Neuronal stem cell (in vitro differentiated cells): ENCODE measurements at regions not wholly inside any gene's neighbourhood (a gene's known extent, or its start where the extent isn't known, plus 50 kb on each side); places are given as distances from the start of the nearest gene placed in this dataset.

Experiments used
- DNase-seq: peaks from one replicate; pipeline ENCODE4 v3.0.0-alpha.2; 2013; ENCODE audit warnings: low spot score
- H2AFZ ChIP-seq: one replicate; pipeline ENCODE4 v1.6.1; 2013; ENCODE audit warnings: mild to moderate bottlenecking, low read length, inconsistent platforms
- H2AK5ac ChIP-seq: 2 replicates; pipeline ENCODE4 v1.6.1; 2013; ENCODE audit warnings: low read depth, mild to moderate bottlenecking, inconsistent platforms, low read length, moderate library complexity, mixed read lengths
- H2BK120ac ChIP-seq: 2 replicates; pipeline ENCODE4 v1.6.1; 2013; ENCODE audit warnings: low read depth, mild to moderate bottlenecking, inconsistent platforms, low read length, moderate library complexity, mixed read lengths
- H2BK12ac ChIP-seq: one replicate; pipeline ENCODE4 v1.6.1; 2013; ENCODE audit warnings: low read length, inconsistent platforms
- H2BK15ac ChIP-seq: 2 replicates; pipeline ENCODE4 v1.6.1; 2013; ENCODE audit warnings: mild to moderate bottlenecking, low read length, inconsistent platforms, mixed read lengths
- H2BK5ac ChIP-seq: one replicate; pipeline ENCODE4 v1.6.1; 2013; ENCODE audit warnings: inconsistent platforms, mild to moderate bottlenecking, low read length, moderate library complexity
- H3K14ac ChIP-seq: one replicate; pipeline ENCODE4 v1.6.1; 2013; ENCODE audit warnings: low read length, inconsistent platforms
- H3K18ac ChIP-seq: 2 replicates; pipeline ENCODE4 v1.6.1; 2013; ENCODE audit warnings: low read length, inconsistent platforms
- H3K23ac ChIP-seq: 2 replicates; pipeline ENCODE4 v1.6.1; 2013; ENCODE audit warnings: low read depth, mild to moderate bottlenecking, mixed read lengths, low read length, inconsistent platforms; ENCODE audit not compliant: poor library complexity
- H3K27ac ChIP-seq: replicated peaks from 3 replicates; pipeline ENCODE4 v1.5.1; 2013; ENCODE audit warnings: low read length, inconsistent platforms
- H3K27me3 ChIP-seq, 3 experiments: 2 replicates each; pipeline ENCODE4 v1.6.1; 2013; ENCODE audit warnings: low read length in 3 of 3, mild to moderate bottlenecking in 2 of 3, inconsistent platforms in 1 of 3, low read depth in 1 of 3, mixed read lengths in 1 of 3, moderate library complexity in 1 of 3; ENCODE audit not compliant: control insufficient read depth in 3 of 3, insufficient read depth in 3 of 3
- H3K36me3 ChIP-seq, 2 donors: replicated peaks in 1 of 2; 2 replicates each; pipeline ENCODE4 v1.6.1; 2013; ENCODE audit warnings: low read length in 2 of 2; ENCODE audit not compliant: control insufficient read depth in 2 of 2, insufficient read depth in 2 of 2
- H3K4ac ChIP-seq: 2 replicates; pipeline ENCODE4 v1.6.1; 2013; ENCODE audit warnings: inconsistent platforms, mild to moderate bottlenecking, low read length, moderate library complexity
- H3K4me1 ChIP-seq, 2 donors: 1 replicate in 1 of 2; 2 replicates in 1 of 2; pipeline ENCODE4 v1.6.1; 2013; ENCODE audit warnings: low read length in 2 of 2, low read depth in 1 of 2; ENCODE audit not compliant: control insufficient read depth in 2 of 2, insufficient read depth in 1 of 2
- H3K4me2 ChIP-seq: one replicate; pipeline ENCODE4 v1.6.1; 2013; ENCODE audit warnings: mild to moderate bottlenecking, low read length, inconsistent platforms; ENCODE audit not compliant: insufficient read depth, poor library complexity, severe bottlenecking
- H3K4me3 ChIP-seq, 2 donors: 2 replicates each; pipeline ENCODE4 v1.5.1; 2013; ENCODE audit warnings: low read length in 2 of 2, mild to moderate bottlenecking in 2 of 2, inconsistent platforms in 1 of 2, moderate library complexity in 1 of 2
- H3K79me1 ChIP-seq: one replicate; pipeline ENCODE4 v1.6.1; 2013; ENCODE audit warnings: low read depth, mild to moderate bottlenecking, inconsistent platforms, low read length, moderate library complexity
- H3K9ac ChIP-seq: one replicate; pipeline ENCODE4 v1.6.1; 2013; ENCODE audit warnings: mild to moderate bottlenecking, low read depth, low read length, inconsistent platforms; ENCODE audit not compliant: poor library complexity
- H3K9me3 ChIP-seq, 2 donors: replicated peaks in 1 of 2; 2 replicates each; pipeline versions ENCODE3 to v1.6.1; 2013; ENCODE audit warnings: low read length in 2 of 2, mild to moderate bottlenecking in 2 of 2, inconsistent platforms in 1 of 2, low read depth in 1 of 2, mixed read lengths in 1 of 2, moderate library complexity in 1 of 2; ENCODE audit not compliant: control insufficient read depth in 2 of 2, insufficient read depth in 1 of 2
- H4K8ac ChIP-seq: one replicate; pipeline ENCODE4 v1.6.1; 2013; ENCODE audit warnings: low read depth, mild to moderate bottlenecking, inconsistent platforms, low read length, moderate library complexity
- H4K91ac ChIP-seq: one replicate; pipeline ENCODE4 v1.6.1; 2013; ENCODE audit warnings: low read length, low read depth, mild to moderate bottlenecking, inconsistent platforms; ENCODE audit not compliant: poor library complexity
- WGBS, 2 donors: extraction: QIAGEN DNeasy Blood & Tissue Kit; methylation state at CpG; one replicate each; pipeline ENCODE4 v1.1.7; 2013; ENCODE audit warnings: missing lambda C conversion rate in 2 of 2, mixed read lengths in 1 of 2; ENCODE audit not compliant: insufficient read length in 2 of 2, insufficient replicate concordance in 1 of 2; ENCODE audit errors: extremely low coverage in 2 of 2; 5-methylcytosine and 5-hydroxymethylcytosine counted together

DNA sequence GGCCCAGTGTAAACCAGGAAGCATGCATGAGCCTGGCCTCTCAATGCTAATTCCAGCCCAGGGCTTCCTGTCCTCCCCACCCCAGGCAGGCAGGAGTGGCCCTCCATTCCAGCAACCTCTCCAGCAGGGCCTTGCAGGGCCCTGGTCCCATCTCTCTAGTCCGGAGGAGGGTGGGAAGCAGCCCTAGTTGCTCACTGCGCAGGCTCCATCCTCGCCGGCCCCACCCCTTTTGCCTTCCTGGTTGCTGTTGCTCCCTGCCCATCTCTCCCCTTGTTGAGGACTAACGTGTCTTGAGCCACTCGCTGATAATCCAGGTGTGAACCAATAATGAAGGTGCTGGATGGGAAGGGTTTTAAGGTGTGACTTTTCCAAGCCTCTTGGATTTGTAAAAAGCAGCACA is 161.2 kb upstream of the BCOR start:
- Histone ChIP-seq H3K27ac (no peak overlapping the region), H3K9ac (no peak overlapping the region), H3K23ac (no peak overlapping the region), H4K91ac (no peak overlapping the region), H4K8ac (no peak overlapping the region), H3K4me2 (no peak overlapping the region), H3K4ac (no peak overlapping the region), H3K4me3 (no peak overlapping the region), H3K4me1 (no peaks in the 10 kb centered on the region), H2BK120ac (no peak overlapping the region), H3K18ac (no peak overlapping the region), H3K9me3 (no peaks in the 10 kb centered on the region), H2BK15ac (no peak overlapping the region), H2AFZ (no peak overlapping the region), H3K27me3 (no peaks in the 10 kb centered on the region), H2BK5ac (no peak overlapping the region), H2BK12ac (no peak overlapping the region), H3K79me1 (no peaks in the 10 kb centered on the region), H2AK5ac (no peak overlapping the region), H3K36me3 (no peaks in the 10 kb centered on the region), H3K14ac (no peak overlapping the region)
- no peak for DNase-seq
- WGBS, 2 donors = no CpG with 5 or more reads among the region's 6 CpGs

DNA sequence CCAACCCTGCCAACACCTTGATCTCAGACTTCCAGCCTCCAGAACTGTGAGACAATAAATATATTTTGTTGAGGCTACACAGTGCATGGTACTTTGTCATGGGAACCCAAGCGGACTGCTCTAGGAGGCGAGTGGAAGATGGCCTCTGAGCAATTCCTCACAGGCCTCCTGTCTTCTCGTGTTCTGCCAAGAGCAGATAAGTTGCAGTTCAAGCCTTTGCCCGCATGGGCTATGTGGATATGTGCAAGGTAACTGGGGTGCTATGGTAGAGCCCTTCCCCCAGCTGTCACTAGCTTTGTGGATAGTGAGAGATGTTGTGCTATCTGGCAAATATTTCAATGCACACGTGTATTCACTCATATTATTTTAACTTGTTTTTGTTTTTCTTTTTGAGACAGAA is 156.0 kb upstream of the BCOR start:
- H2BK12ac ChIP-seq = no peak overlapping the region
- no peak overlapping the region for H3K14ac ChIP-seq
- no peak overlapping the region for H4K91ac ChIP-seq
- H2AFZ ChIP-seq = no peak overlapping the region
- H2AK5ac ChIP-seq = no peak overlapping the region
- no peak overlapping the region for H3K4me2 ChIP-seq
- no peak overlapping the region for H4K8ac ChIP-seq
- no peaks in the 10 kb centered on the region for H3K36me3 ChIP-seq
- no peak overlapping the region for H3K23ac ChIP-seq
- no peaks in the 10 kb centered on the region for H3K9me3 ChIP-seq
- H3K4me3 ChIP-seq = no peak overlapping the region
- H3K4ac ChIP-seq = no peak overlapping the region
- H2BK5ac ChIP-seq = no peak overlapping the region
- no peak overlapping the region for H2BK120ac ChIP-seq
- H3K27me3 ChIP-seq = no peaks in the 10 kb centered on the region
- WGBS, 2 donors = no CpG with 5 or more reads among the region's 5 CpGs
- H3K4me1 ChIP-seq = no peaks in the 10 kb centered on the region
- no peak overlapping the region for H3K9ac ChIP-seq
- no peak overlapping the region for H3K18ac ChIP-seq
- no peaks in the 10 kb centered on the region for H3K79me1 ChIP-seq
- no peak overlapping the region for H3K27ac ChIP-seq
- DNase-seq = no peak
- H2BK15ac ChIP-seq = no peak overlapping the region

DNA sequence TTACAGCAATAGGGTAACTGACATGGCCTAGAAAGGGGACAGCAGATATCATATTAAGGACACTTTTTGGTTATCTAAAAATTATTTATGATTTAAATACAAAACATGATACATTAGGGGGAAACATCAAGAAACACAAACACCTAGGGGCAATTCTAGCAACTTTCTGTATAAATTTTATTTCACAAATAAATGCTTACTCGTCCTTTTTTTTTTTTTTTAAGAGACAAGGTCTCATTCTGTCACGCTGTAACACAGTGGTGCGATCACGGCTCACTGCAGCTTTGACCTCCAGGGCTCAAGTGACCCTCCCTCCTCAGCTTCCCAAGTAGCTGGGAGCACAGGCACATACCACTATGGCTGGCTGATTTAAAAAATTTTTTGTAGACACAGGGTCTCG is 151.8 kb upstream of the BCOR start:
- H3K4me3 ChIP-seq = no peak overlapping the region
- no peak overlapping the region for H2BK12ac ChIP-seq
- peaks cover 5 to 9% of the 10 kb centered on the region in 2 donors for H3K4me1 ChIP-seq
- H3K23ac ChIP-seq = no peak overlapping the region
- no peak overlapping the region for H3K18ac ChIP-seq
- no peak overlapping the region for H3K4ac ChIP-seq
- no peak for DNase-seq
- no peak overlapping the region for H2AFZ ChIP-seq
- H4K91ac ChIP-seq = no peak overlapping the region
- H3K9ac ChIP-seq = no peak overlapping the region
- H3K27ac ChIP-seq = no peak overlapping the region
- WGBS, 2 donors = no CpG with 5 or more reads among the region's 5 CpGs
- no peaks in the 10 kb centered on the region for H3K79me1 ChIP-seq
- H2AK5ac ChIP-seq = no peak overlapping the region
- no peak overlapping the region for H3K14ac ChIP-seq
- H2BK120ac ChIP-seq = no peak overlapping the region
- no peak overlapping the region for H3K4me2 ChIP-seq
- no peak overlapping the region for H4K8ac ChIP-seq
- no peaks in the 10 kb centered on the region for H3K9me3 ChIP-seq
- H3K36me3 ChIP-seq = no peaks in the 10 kb centered on the region
- peaks cover 0 to 3% (median 0%) of the 10 kb centered on the region in 3 experiments for H3K27me3 ChIP-seq
- no peak overlapping the region for H2BK5ac ChIP-seq
- H2BK15ac ChIP-seq = no peak overlapping the region

DNA sequence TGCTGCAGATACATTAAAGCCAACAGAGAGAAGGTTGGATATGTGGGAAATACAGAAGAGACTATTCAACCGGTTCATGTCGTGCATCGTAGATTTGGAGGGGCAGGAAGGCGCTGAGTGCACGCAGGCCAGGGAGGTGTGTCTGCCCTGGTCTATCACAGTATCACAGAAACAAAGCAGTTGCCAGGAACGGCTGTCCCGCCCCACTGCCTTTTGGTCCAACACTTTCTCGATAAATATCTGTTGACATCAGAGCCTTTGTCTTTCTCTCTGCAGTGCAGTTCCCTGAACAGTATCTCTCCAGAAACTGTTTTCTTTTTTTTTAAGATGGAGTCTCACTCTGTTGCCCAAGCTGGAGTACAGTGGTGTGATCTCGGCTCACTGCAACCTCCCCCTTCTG is 151.1 kb upstream of the BCOR start:
- no peak for DNase-seq
- no peaks in the 10 kb centered on the region for H3K36me3 ChIP-seq
- no peak overlapping the region for H3K27ac ChIP-seq

More for the DNA sequence above, 151.1 kb upstream of the BCOR start:
- Histone ChIP-seq H3K23ac (no peak overlapping the region), H2BK15ac (no peak overlapping the region), H4K8ac (no peak overlapping the region), H2BK5ac (no peak overlapping the region), H3K4me2 (no peak overlapping the region), H3K9ac (no peak overlapping the region), H3K79me1 (no peaks in the 10 kb centered on the region), H3K4ac (no peak overlapping the region), H2BK120ac (no peak overlapping the region), H3K4me1 (peaks cover 5 to 15% of the 10 kb centered on the region in 2 donors), H4K91ac (no peak overlapping the region), H3K18ac (no peak overlapping the region), H2BK12ac (no peak overlapping the region), H3K27me3 (peaks cover 0 to 3% (median 0%) of the 10 kb centered on the region in 3 experiments), H3K9me3 (no peaks in the 10 kb centered on the region), H3K4me3 (no peak overlapping the region), H2AFZ (no peak overlapping the region), H2AK5ac (no peak overlapping the region), H3K14ac (no peak overlapping the region)
- WGBS, 2 donors = no CpG with 5 or more reads among the region's 9 CpGs
